ENCODE measurements at regions not wholly inside any gene's neighbourhood (a gene's known extent, or its start where the extent isn't known, plus 50 kb on each side); places are given as distances from the start of the nearest gene placed in this dataset.

DNA sequence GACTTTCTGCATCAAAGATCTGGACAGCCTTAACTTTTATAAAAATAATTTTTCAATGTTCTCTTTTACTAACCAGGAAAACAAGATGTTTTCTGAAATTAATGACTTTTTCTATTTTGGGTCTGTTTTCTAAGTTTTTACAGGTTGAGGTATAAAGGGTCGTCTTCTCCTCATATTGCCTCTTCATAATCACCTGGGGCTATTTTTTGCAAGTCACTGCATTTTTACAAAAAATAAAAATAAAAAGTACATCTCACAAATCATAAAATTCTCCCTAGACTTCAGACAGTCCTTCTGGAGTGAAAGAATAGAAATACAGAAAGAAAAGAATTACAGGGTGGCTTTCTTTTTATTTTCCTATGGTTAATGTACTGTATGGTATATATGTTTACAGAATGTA, 168.5 kb downstream of the PALM2AKAP2 start:
- Mint-ChIP-seq H3K4me3 (no peak overlapping the region), H3K27ac (no peak overlapping the region), H3K9me3 (no peaks in the 10 kb centered on the region), H3K4me1 (ENCODE audit: low read depth) (peaks cover 10% of the 10 kb centered on the region; the same call in 1 of the 2 replicates), H3K36me3 (ENCODE audit: low read depth) (peaks cover 5% of the 10 kb centered on the region), H3K27me3 (ENCODE audit: insufficient read depth) (no peaks in the 10 kb centered on the region)
- no peak for DNase-seq
- TF ChIP-seq, protein P1, sequence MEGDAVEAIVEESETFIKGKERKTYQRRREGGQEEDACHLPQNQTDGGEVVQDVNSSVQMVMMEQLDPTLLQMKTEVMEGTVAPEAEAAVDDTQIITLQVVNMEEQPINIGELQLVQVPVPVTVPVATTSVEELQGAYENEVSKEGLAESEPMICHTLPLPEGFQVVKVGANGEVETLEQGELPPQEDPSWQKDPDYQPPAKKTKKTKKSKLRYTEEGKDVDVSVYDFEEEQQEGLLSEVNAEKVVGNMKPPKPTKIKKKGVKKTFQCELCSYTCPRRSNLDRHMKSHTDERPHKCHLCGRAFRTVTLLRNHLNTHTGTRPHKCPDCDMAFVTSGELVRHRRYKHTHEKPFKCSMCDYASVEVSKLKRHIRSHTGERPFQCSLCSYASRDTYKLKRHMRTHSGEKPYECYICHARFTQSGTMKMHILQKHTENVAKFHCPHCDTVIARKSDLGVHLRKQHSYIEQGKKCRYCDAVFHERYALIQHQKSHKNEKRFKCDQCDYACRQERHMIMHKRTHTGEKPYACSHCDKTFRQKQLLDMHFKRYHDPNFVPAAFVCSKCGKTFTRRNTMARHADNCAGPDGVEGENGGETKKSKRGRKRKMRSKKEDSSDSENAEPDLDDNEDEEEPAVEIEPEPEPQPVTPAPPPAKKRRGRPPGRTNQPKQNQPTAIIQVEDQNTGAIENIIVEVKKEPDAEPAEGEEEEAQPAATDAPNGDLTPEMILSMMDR (IDR thresholded peaks at IDR 0.05): no peak

DNA sequence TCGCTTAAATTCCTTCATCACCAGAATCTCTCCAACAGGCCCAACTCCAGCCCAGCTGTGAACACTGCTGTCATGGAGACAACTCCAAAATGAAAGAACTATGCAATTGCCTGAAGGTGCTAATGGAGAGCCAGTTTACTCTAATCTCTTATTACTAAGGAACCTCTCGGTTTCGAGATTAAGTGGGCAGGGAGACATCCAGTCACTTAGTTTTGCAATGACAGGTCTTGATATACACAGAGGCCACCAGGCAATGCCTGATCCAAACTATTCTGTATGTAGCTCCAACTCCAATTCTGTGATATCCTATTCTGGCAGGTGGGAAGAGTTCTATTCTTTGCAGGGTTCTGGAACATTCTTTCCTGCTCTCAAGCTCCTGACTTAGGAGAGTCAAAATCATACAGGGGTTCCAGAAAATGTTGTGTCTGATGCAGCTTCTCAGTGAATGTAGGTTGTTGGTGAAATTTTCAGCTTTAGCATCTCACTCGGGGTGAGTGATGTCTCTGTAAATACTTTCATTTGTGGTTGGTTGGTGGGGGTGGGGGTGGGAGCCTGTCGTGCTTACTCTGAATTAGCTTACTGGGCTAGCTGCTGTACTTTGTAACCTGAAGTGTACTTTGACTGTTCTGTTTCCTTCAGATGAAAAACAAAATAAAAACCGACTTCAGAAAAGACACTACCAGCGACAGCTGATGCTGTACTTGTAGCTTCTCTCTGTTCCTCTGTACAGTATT, 170.9 kb downstream of the PALM2AKAP2 start:
- Mint-ChIP-seq H3K4me1 (ENCODE audit: low read depth) (peaks cover 5% of the 10 kb centered on the region; the same call in 1 of the 2 replicates), H3K4me3 (no peak overlapping the region), H3K9me3 (no peaks in the 10 kb centered on the region), H3K36me3 (ENCODE audit: low read depth) (no peaks in the 10 kb centered on the region; the same call in 1 of the 2 replicates), H3K27ac (no peak overlapping the region), H3K27me3 (ENCODE audit: insufficient read depth) (no peaks in the 10 kb centered on the region)
- TF ChIP-seq, protein P1 (IDR thresholded peaks at IDR 0.05): no peak
- DNase-seq: no peak

DNA sequence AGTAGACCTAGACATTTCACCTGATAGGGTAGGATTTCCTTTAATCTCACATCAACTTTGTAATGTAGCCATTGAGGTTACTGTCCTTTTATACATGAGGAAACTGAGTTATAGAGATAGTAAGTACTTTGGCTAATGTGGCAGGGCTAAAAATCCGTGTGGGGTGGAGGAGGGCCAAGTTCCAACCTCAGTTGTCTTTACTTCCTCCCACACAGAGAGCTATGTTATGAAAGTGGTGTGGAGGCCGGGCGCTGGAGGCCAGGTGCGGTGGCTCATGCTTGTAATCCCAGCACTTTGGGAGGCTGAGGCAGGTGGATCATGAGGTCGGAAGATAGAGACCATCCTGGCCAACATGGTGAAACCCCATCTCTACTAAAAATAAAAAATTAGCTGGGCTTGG, 173.3 kb downstream of the PALM2AKAP2 start:
- no peak overlapping the region for H3K4me3 Mint-ChIP-seq
- peaks cover 19% of the 10 kb centered on the region for H3K4me1 Mint-ChIP-seq (ENCODE audit: low read depth)
- no peak overlapping the region for H3K27ac Mint-ChIP-seq
- TF ChIP-seq, protein P1 (IDR thresholded peaks at IDR 0.05): no peak
- no peaks in the 10 kb centered on the region for H3K9me3 Mint-ChIP-seq
- no peak for DNase-seq
- no peaks in the 10 kb centered on the region for H3K27me3 Mint-ChIP-seq (ENCODE audit: insufficient read depth)
- no peaks in the 10 kb centered on the region; the same call in 1 of the 2 replicates for H3K36me3 Mint-ChIP-seq (ENCODE audit: low read depth)

DNA sequence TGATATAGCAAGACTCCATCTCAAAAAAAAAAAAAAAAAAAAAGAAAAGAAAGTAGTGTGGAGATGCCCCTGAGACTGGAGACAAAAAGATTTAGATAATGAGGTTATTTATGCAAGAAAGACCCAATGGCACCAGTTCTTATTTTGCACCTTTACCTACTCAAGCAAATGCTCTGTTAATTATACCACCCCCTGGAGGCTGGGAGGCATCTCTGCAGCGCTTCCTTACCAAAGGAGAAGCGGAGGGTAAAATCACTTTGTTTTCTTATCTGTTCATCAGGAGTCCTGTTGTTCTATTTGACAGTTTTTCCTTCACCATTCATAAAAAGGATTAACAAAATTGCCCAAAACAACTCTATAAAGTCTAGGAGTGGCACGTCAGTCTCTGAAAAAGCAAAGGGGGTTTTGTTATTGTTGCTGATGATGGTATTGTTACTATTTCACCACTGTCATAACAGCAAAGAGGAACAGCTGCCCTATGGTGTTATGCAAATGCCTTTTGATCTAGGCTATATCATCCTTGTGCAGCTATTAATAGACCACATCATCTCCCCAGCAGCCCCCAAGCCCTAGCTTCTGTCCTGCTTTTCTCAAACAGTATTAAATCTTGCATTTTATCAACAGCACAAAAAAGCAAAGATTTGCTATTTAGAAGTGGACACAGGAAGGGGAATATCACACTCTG, 174.0 kb downstream of the PALM2AKAP2 start:
- H3K4me3 Mint-ChIP-seq: no peak overlapping the region
- H3K4me1 Mint-ChIP-seq (ENCODE audit: low read depth): peaks cover 17% of the 10 kb centered on the region
- DNase-seq: no peak
- TF ChIP-seq, protein P1 (IDR thresholded peaks at IDR 0.05): peak; percentile 40; the same call in 1 of the 2 replicates
- no peak overlapping the region for H3K27ac Mint-ChIP-seq
- no peaks in the 10 kb centered on the region for H3K27me3 Mint-ChIP-seq (ENCODE audit: insufficient read depth)
- no peaks in the 10 kb centered on the region; the same call in 1 of the 2 replicates for H3K36me3 Mint-ChIP-seq (ENCODE audit: low read depth)
- no peaks in the 10 kb centered on the region for H3K9me3 Mint-ChIP-seq

DNA sequence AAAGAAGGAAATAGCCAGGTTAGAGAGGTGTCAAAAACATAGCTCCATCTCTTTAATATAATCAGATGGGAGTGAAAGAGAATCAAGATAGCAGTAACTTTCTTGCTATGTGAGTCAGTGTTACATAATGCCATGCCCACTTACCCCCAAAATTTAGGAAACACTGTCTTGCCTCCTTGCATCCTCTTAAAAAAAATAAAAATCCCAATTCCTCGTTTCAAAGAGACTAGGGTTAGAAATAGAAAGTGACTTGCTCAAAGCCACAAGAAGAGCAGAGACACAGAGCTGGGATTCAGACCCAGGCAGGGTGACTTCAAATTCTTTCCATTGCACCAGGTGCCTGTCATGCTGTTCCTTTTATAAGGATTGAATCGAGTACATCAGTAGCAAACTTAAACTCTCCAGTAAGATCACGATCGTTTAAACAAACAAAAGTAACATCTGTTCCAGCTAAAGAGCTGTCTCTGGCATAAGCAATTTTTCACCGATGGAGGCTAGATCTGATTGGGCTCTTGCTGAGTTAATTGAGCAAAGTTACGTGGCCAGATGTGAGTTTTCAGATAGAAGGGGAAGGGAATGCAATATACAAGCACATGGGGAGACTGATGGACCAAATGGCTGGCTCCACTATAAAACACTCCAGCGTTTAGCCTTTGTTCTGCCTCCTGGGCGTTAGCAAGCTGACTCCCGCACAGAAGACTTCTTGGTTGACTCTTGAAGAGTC, 176.9 kb downstream of the PALM2AKAP2 start:
- H3K4me3 Mint-ChIP-seq: peak overlapping the region; percentile 28; the same call in 1 of the 2 replicates
- peak overlapping the region; percentile 10; the same call in 1 of the 2 replicates for H3K27ac Mint-ChIP-seq
- no peaks in the 10 kb centered on the region for H3K9me3 Mint-ChIP-seq
- no peak for DNase-seq
- peaks cover 13% of the 10 kb centered on the region for H3K4me1 Mint-ChIP-seq (ENCODE audit: low read depth)
- no peaks in the 10 kb centered on the region for H3K27me3 Mint-ChIP-seq (ENCODE audit: insufficient read depth)
- no peaks in the 10 kb centered on the region; the same call in 1 of the 2 replicates for H3K36me3 Mint-ChIP-seq (ENCODE audit: low read depth)
- TF ChIP-seq, protein P1 (IDR thresholded peaks at IDR 0.05): no peak

All from HFFc6 (cell line).